Stimulated activated CD4-positive, alpha-beta T cell treated with anti-CD3 and anti-CD28 coated beads, Interleukin-1b, Interleukin-23, amount 100 ng/mL, for 1 hour (primary cell): ENCODE measurements at regions not wholly inside any gene's neighbourhood (a gene's known extent, or its start where the extent isn't known, plus 50 kb on each side); places are given as distances from the start of the nearest gene placed in this dataset.
"Not testable (repeated sequence)": the region's sequence is repeated elsewhere in the genome, so short reads cannot be mapped to it uniquely, and the experiment has no call there.

Source experiments
- DNase-seq, 2 donors: peaks; one replicate each; pipeline ENCODE4 v3.0.0-alpha.2; 2020; ENCODE audit warnings: low read depth in 2 of 2

- not testable (repeated sequence) for DNase-seq
These were observed 80.7 kb downstream of the SPTSSA start for GRCh38 chr14:34381304-34381703.

- no peak for DNase-seq
These were observed 81.6 kb downstream of the SPTSSA start for GRCh38 chr14:34380471-34380845.

- DNase-seq = no peak
These were observed 82.1 kb downstream of the SPTSSA start for GRCh38 chr14:34379816-34380470.

GRCh38 chr14:34376649-34377267, 85.3 kb downstream of the SPTSSA start:
- no peak for DNase-seq

- no peak for DNase-seq
These were observed 86.9 kb downstream of the SPTSSA start for GRCh38 chr14:34374998-34375740.

- no peak for DNase-seq
These were observed 88.8 kb downstream of the SPTSSA start for GRCh38 chr14:34373191-34373590.

GRCh38 chr14:34372786-34373185, 89.3 kb downstream of the SPTSSA start:
- no peak for DNase-seq

GRCh38 chr14:34369648-34370030, 92.4 kb downstream of the SPTSSA start:
- no peak for DNase-seq

- no peak for DNase-seq
These were observed 92.9 kb downstream of the SPTSSA start for GRCh38 chr14:34368971-34369647.

- DNase-seq = no peak
These were observed 93.7 kb downstream of the SPTSSA start for GRCh38 chr14:34368115-34368970.

GRCh38 chr14:34365309-34365915, 96.6 kb downstream of the SPTSSA start:
- DNase-seq = no peak

- DNase-seq = no peak
These were observed 97.8 kb downstream of the SPTSSA start for GRCh38 chr14:34364201-34364600.

GRCh38 chr14:34363733-34364134, 98.3 kb downstream of the SPTSSA start:
- DNase-seq = no peak

- DNase-seq = no peak
These were observed 99.3 kb downstream of the SPTSSA start for GRCh38 chr14:34362641-34363251.

GRCh38 chr14:34361504-34362011, 100.5 kb downstream of the SPTSSA start:
- DNase-seq = no peak

GRCh38 chr14:34359420-34360117, 102.5 kb downstream of the SPTSSA start:
- no peak for DNase-seq

GRCh38 chr14:34356264-34356654, 105.8 kb downstream of the SPTSSA start:
- DNase-seq = no peak

GRCh38 chr14:34355584-34356263, 106.3 kb downstream of the SPTSSA start:
- DNase-seq = no peak

GRCh38 chr14:34354556-34354955, 107.5 kb downstream of the SPTSSA start:
- no peak for DNase-seq
